SK-N-SH (cell line): ENCODE measurements at regions not wholly inside any gene's neighbourhood (a gene's known extent, or its start where the extent isn't known, plus 50 kb on each side); places are given as distances from the start of the nearest gene placed in this dataset.

Experiments used
- CTCF ChIA-PET: fragments of 300-600, 350-600 bp; formaldehyde crosslinking; extraction: SDS; loops from one replicate; lab custom pipeline; 2021; lab: Yijun Ruan, JAX
- POLR2A ChIA-PET: fragments of 350-600 bp; sonication (Branson Sonifier 250); formaldehyde crosslinking; extraction: SDS; loops from one replicate; lab custom pipeline; 2020; ENCODE audit warnings: antibody characterized with exemption, inconsistent platforms; lab: Yijun Ruan, JAX
- DNase-seq: peaks from one replicate; pipeline ENCODE4 v3.0.0; 2012
- H2AFZ ChIP-seq: fragments of 200-600 bp; sonication (generic); 2 replicates; pipeline ENCODE4 v1.8.1; 2016; ENCODE audit warnings: antibody characterized with exemption, mild to moderate bottlenecking, low read depth
- H3F3A ChIP-seq: fragments of 200-600 bp; sonication (generic); replicated peaks from 2 replicates; pipeline ENCODE3; 2016; ENCODE audit warnings: antibody characterized with exemption, mild to moderate bottlenecking; ENCODE audit not compliant: insufficient read depth
- H3K27ac ChIP-seq, 2 experiments: fragments of 200-500 bp in 1 of 2; fragments of 200-600 bp in 1 of 2; sonication (Bioruptor generic) in 1 of 2; sonication (generic), shearing (Covaris generic) in 1 of 2; 2 replicates each; pipeline versions ENCODE4 v1.5.1 to v1.6.1; 2014 to 2016; ENCODE audit warnings: low read depth in 2 of 2, inconsistent platforms in 1 of 2, low read length in 1 of 2, mild to moderate bottlenecking in 1 of 2, mixed read lengths in 1 of 2
- H3K27me3 ChIP-seq: fragments of 200-600 bp; sonication (generic), shearing (Covaris generic); 2 replicates; pipeline ENCODE4 v1.6.1; 2016; ENCODE audit warnings: mixed run types; ENCODE audit not compliant: insufficient read depth
- H3K36me3 ChIP-seq, 2 experiments: fragments of 200-500 bp in 1 of 2; fragments of 200-600 bp in 1 of 2; sonication (Bioruptor generic) in 1 of 2; sonication (generic) in 1 of 2; replicated peaks in 1 of 2; 2 replicates each; pipeline versions ENCODE3 to v1.5.1; 2014 to 2016; ENCODE audit warnings: low read length in 1 of 2, mild to moderate bottlenecking in 1 of 2; ENCODE audit not compliant: insufficient read depth in 2 of 2, control insufficient read depth in 1 of 2
- H3K4me1 ChIP-seq, 2 experiments: fragments of 200-500 bp in 1 of 2; fragments of 200-600 bp in 1 of 2; sonication (Bioruptor generic) in 1 of 2; sonication (generic), shearing (Covaris generic) in 1 of 2; 2 replicates each; pipeline versions ENCODE4 v1.5.1 to v1.6.1; 2014 to 2016; ENCODE audit warnings: low read depth in 1 of 2, low read length in 1 of 2, mixed run types in 1 of 2; ENCODE audit not compliant: insufficient read depth in 2 of 2, control insufficient read depth in 1 of 2
- H3K4me2 ChIP-seq: fragments of 200-600 bp; sonication (generic), shearing (Covaris generic); 2 replicates; pipeline ENCODE4 v1.6.1; 2017; ENCODE audit warnings: mixed run types
- H3K4me3 ChIP-seq, 2 experiments: fragments of 200-500 bp in 1 of 2; fragments of 200-600 bp in 1 of 2; sonication (Bioruptor generic) in 1 of 2; sonication (generic), shearing (Covaris generic) in 1 of 2; 2 replicates each; pipeline versions ENCODE4 v1.5.1 to v1.8.1; 2014 to 2016; ENCODE audit warnings: low read depth in 2 of 2, inconsistent platforms in 1 of 2, low read length in 1 of 2, mild to moderate bottlenecking in 1 of 2, mixed read lengths in 1 of 2, moderate library complexity in 1 of 2
- H3K79me2 ChIP-seq: fragments of 200-600 bp; sonication (generic); 2 replicates; pipeline ENCODE4 v1.8.1; 2017; ENCODE audit warnings: mild to moderate bottlenecking; ENCODE audit not compliant: insufficient read depth
- H3K9ac ChIP-seq: fragments of 200-600 bp; sonication (generic); 2 replicates; pipeline ENCODE4 v1.6.1; 2017; ENCODE audit warnings: mixed run types
- H3K9me2 ChIP-seq: fragments of 200-600 bp; sonication (generic); 2 replicates; pipeline ENCODE4 v1.6.1; 2017; ENCODE audit warnings: mixed run types
- H3K9me3 ChIP-seq: fragments of 200-600 bp; sonication (generic); 2 replicates; pipeline ENCODE4 v1.6.1; 2017; ENCODE audit warnings: mixed run types, mild to moderate bottlenecking, moderate library complexity
- H4K20me1 ChIP-seq: fragments of 200-600 bp; sonication (generic); 2 replicates; pipeline ENCODE4 v1.6.1; 2017; ENCODE audit warnings: mild to moderate bottlenecking, mixed run types; ENCODE audit not compliant: insufficient read depth
- ELF1 ChIP-seq: IDR thresholded peaks from 2 replicates; pipeline ENCODE4 v1.4.0; 2012
- EP300 ChIP-seq, 2 experiments: IDR thresholded peaks; 2 replicates each; pipeline versions ENCODE4 v1.4.0 to v1.6.1; 2012; ENCODE audit warnings: borderline replicate concordance in 1 of 2, low read depth in 1 of 2, low read length in 1 of 2
- FOSL2 ChIP-seq: IDR thresholded peaks from 2 replicates; pipeline ENCODE4 v1.4.0; 2012; ENCODE audit warnings: low read depth, mild to moderate bottlenecking, moderate library complexity, borderline replicate concordance
- GABPA ChIP-seq: IDR thresholded peaks from 2 replicates; pipeline ENCODE4 v1.4.0; 2012; ENCODE audit warnings: low read depth, mild to moderate bottlenecking
- JUND ChIP-seq: IDR thresholded peaks from 2 replicates; pipeline ENCODE4 v1.4.0; 2012
- NRF1 ChIP-seq: IDR thresholded peaks from 2 replicates; pipeline ENCODE4 v1.6.1; 2012; ENCODE audit warnings: low read depth, mild to moderate bottlenecking, low read length
- REST ChIP-seq: IDR thresholded peaks from 2 replicates; pipeline ENCODE4 v1.6.1; 2012; ENCODE audit warnings: mild to moderate bottlenecking, low read depth, low read length, moderate library complexity
- RFX5 ChIP-seq: IDR thresholded peaks from 2 replicates; pipeline ENCODE4 v1.6.1; 2012; ENCODE audit warnings: mild to moderate bottlenecking, improper control_type of control experiment, low read length
- RXRA ChIP-seq: IDR thresholded peaks from 2 replicates; pipeline ENCODE4 v1.4.0; 2012; ENCODE audit warnings: low read depth, mild to moderate bottlenecking, borderline replicate concordance
- SMC3 ChIP-seq: IDR thresholded peaks from 2 replicates; pipeline ENCODE4 v1.6.1; 2012; ENCODE audit warnings: low read depth, low read length, improper control_type of control experiment
- TAF1 ChIP-seq: IDR thresholded peaks from 2 replicates; pipeline ENCODE4 v1.6.1; 2012; ENCODE audit warnings: low read depth, mild to moderate bottlenecking, low read length, moderate library complexity, borderline replicate concordance
- TCF12 ChIP-seq: IDR thresholded peaks from 2 replicates; pipeline ENCODE4 v1.4.0; 2012
- USF2 ChIP-seq: fragments of 150-350 bp; IDR thresholded peaks from 2 replicates; pipeline ENCODE4 v1.6.1; 2017; ENCODE audit warnings: antibody characterized with exemption, low read length, low read depth, borderline replicate concordance
- YY1 ChIP-seq: IDR thresholded peaks from 2 replicates; pipeline ENCODE4 v1.4.0; 2012; ENCODE audit warnings: low read depth, mild to moderate bottlenecking
- WGBS: methylation state at CpG from one replicate; pipeline ENCODE4 v1.1.6; 2017; ENCODE audit warnings: low lambda C conversion rate; 5-methylcytosine and 5-hydroxymethylcytosine counted together
- TF ChIP-seq, protein P1 (sequence below): fragments of 150-350 bp; IDR thresholded peaks from 2 replicates; pipeline ENCODE4 v1.6.1; 2016; ENCODE audit warnings: mild to moderate bottlenecking, low read depth, low read length
- TF ChIP-seq, protein P2 (sequence below): IDR thresholded peaks from 2 replicates; pipeline ENCODE4 v1.4.0; 2012; ENCODE audit warnings: low read depth
- TF ChIP-seq, protein P3 (sequence below): fragments of 200-600 bp; sonication (generic); IDR thresholded peaks from 2 replicates; pipeline ENCODE4 v1.6.1; 2017; ENCODE audit warnings: antibody characterized with exemption, mild to moderate bottlenecking, moderate library complexity

DNA sequence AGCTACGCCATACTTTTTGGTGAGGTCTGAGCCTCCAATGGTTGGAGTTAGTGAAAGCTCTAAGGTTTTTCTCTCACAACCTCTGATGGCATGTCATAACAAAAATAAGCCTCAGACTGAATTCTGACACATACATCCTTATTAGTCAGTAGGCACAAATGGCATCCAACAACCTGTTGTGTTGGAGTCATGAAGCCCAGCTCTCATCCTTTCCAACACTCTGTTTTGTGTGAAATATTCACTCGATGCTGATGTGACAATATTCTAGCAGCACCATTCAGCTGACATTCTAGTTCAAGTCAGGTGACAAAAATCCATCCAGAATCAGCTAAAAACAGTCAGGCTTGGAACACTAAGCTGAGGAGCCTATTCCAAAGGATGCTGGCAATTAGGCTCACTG, 603.2 kb upstream of the ID2 start:
- no peak for DNase-seq
- no peaks in the 10 kb centered on the region for H3K9me2 ChIP-seq
- H3K4me2 ChIP-seq: no peak overlapping the region
- H3K36me3 ChIP-seq: no peaks in the 10 kb centered on the region
- no peaks in the 10 kb centered on the region; a peak in 2 of 4 replicates for H3K4me1 ChIP-seq
- no peak overlapping the region for H3K27ac ChIP-seq
- H2AFZ ChIP-seq: no peak overlapping the region
- TF ChIP-seq SMC3: no peak
- no peak for TF ChIP-seq JUND
- TF ChIP-seq, protein P1, sequence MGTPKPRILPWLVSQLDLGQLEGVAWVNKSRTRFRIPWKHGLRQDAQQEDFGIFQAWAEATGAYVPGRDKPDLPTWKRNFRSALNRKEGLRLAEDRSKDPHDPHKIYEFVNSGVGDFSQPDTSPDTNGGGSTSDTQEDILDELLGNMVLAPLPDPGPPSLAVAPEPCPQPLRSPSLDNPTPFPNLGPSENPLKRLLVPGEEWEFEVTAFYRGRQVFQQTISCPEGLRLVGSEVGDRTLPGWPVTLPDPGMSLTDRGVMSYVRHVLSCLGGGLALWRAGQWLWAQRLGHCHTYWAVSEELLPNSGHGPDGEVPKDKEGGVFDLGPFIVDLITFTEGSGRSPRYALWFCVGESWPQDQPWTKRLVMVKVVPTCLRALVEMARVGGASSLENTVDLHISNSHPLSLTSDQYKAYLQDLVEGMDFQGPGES: no peak
- TF ChIP-seq REST: no peak
- no peak for TF ChIP-seq RXRA
- TF ChIP-seq FOSL2: no peak
- TF ChIP-seq USF2: no peak
- no peak for TF ChIP-seq TCF12
- TF ChIP-seq YY1: no peak
- no peak for TF ChIP-seq NRF1
- no peak for TF ChIP-seq TAF1
- no peak for TF ChIP-seq EP300 (IDR thresholded peaks at IDR 0.05; ENCODE audit: borderline replicate concordance in 1 of 2, low read depth in 1 of 2, low read length in 1 of 2)
- TF ChIP-seq ELF1: no peak
- TF ChIP-seq, protein P2, sequence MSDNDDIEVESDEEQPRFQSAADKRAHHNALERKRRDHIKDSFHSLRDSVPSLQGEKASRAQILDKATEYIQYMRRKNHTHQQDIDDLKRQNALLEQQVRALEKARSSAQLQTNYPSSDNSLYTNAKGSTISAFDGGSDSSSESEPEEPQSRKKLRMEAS: no peak
- no peak for TF ChIP-seq RFX5
- TF ChIP-seq, protein P3, sequence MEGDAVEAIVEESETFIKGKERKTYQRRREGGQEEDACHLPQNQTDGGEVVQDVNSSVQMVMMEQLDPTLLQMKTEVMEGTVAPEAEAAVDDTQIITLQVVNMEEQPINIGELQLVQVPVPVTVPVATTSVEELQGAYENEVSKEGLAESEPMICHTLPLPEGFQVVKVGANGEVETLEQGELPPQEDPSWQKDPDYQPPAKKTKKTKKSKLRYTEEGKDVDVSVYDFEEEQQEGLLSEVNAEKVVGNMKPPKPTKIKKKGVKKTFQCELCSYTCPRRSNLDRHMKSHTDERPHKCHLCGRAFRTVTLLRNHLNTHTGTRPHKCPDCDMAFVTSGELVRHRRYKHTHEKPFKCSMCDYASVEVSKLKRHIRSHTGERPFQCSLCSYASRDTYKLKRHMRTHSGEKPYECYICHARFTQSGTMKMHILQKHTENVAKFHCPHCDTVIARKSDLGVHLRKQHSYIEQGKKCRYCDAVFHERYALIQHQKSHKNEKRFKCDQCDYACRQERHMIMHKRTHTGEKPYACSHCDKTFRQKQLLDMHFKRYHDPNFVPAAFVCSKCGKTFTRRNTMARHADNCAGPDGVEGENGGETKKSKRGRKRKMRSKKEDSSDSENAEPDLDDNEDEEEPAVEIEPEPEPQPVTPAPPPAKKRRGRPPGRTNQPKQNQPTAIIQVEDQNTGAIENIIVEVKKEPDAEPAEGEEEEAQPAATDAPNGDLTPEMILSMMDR: no peak
- TF ChIP-seq GABPA: no peak
- TF ChIP-seq, all 33 proteins: peak for 0
- Histone ChIP-seq H3K27me3 (no peaks in the 10 kb centered on the region), H3F3A (no peaks in the 10 kb centered on the region), H3K9ac (no peak overlapping the region), H4K20me1 (no peaks in the 10 kb centered on the region), H3K4me3 (no peak overlapping the region), H3K9me3 (no peaks in the 10 kb centered on the region), H3K79me2 (no peaks in the 10 kb centered on the region)
- 75% methylated on average over 2 of the region's 2 CpGs for whole genome bisulfite sequencing
- POLR2A ChIA-PET: no interaction called here
- CTCF ChIA-PET: interaction anchor here (1.3 kb wide), 1 partner anchor 11 kb away, joined by 5 read pairs; no protein-coding TSS in a partner anchor
